HG03521 (cell line): ENCODE measurements at regions not wholly inside any gene's neighbourhood (a gene's known extent, or its start where the extent isn't known, plus 50 kb on each side); places are given as distances from the start of the nearest gene placed in this dataset.
"Not testable (repeated sequence)": the region's sequence is repeated elsewhere in the genome, so short reads cannot be mapped to it uniquely, and the experiment has no call there.

Experiments used
- ATAC-seq: cut with Tn5 transposase; IDR thresholded peaks from one replicate; pipeline ENCODE4 v1.9.1; 2021; ENCODE audit warnings: mild to moderate bottlenecking, moderate library complexity; ENCODE audit not compliant: unreplicated experiment

- no peak for ATAC-seq
These were observed 59.2 kb upstream of the ATP5PO start for GRCh38 chr21:33974513-33975468.

- no peak for ATAC-seq
These were observed 57.7 kb upstream of the ATP5PO start for GRCh38 chr21:33973268-33973667.

- no peak for ATAC-seq
These were observed 56.9 kb upstream of the ATP5PO start for GRCh38 chr21:33972539-33972938.

GRCh38 chr21:33971492-33972013 lies 55.9 kb upstream of the ATP5PO start:
- no peak for ATAC-seq

GRCh38 chr21:33969581-33969980 lies 54.0 kb upstream of the ATP5PO start:
- ATAC-seq: no peak

GRCh38 chr21:33968995-33969348 lies 53.4 kb upstream of the ATP5PO start:
- no peak for ATAC-seq

GRCh38 chr21:33968080-33968994 lies 52.7 kb upstream of the ATP5PO start:
- no peak for ATAC-seq

- no peak for ATAC-seq
These were observed 51.5 kb upstream of the ATP5PO start for GRCh38 chr21:33967086-33967571.

GRCh38 chr21:33966324-33966949 lies 50.8 kb upstream of the ATP5PO start:
- ATAC-seq: no peak

GRCh38 chr21:33965662-33966061 lies 50.1 kb upstream of the ATP5PO start:
- not testable (repeated sequence) for ATAC-seq
